GM12878 (cell line): ENCODE measurements at regions not wholly inside any gene's neighbourhood (a gene's known extent, or its start where the extent isn't known, plus 50 kb on each side); places are given as distances from the start of the nearest gene placed in this dataset.

Source experiments
- CREB1 ChIP-seq: IDR thresholded peaks from 2 replicates; pipeline ENCODE4 v1.6.1; 2012; ENCODE audit warnings: low read depth, mild to moderate bottlenecking, inconsistent platforms
- EZH2 ChIP-seq: IDR thresholded peaks from 2 replicates; pipeline ENCODE4 v1.6.1; 2012; ENCODE audit warnings: low read depth, mild to moderate bottlenecking, control low read depth, inconsistent platforms, low read length, borderline replicate concordance; ENCODE audit not compliant: control insufficient read depth
- MTA2 ChIP-seq: fragments of 450-650 bp; IDR thresholded peaks from 2 replicates; pipeline ENCODE4 v1.6.1; 2016; ENCODE audit warnings: low read depth, mild to moderate bottlenecking, moderate library complexity
- RAD21 ChIP-seq: IDR thresholded peaks from 2 replicates; pipeline ENCODE4 v1.6.1; 2011; ENCODE audit warnings: mild to moderate bottlenecking, low read depth, low read length, moderate library complexity; ENCODE audit not compliant: insufficient read depth
- SP1 ChIP-seq: IDR thresholded peaks from one replicate; pipeline ENCODE4 v1.6.1; 2011; ENCODE audit warnings: low read depth, low read length
- ZNF274 ChIP-seq: IDR thresholded peaks from one replicate; pipeline ENCODE4 v1.8.0; 2011; ENCODE audit not compliant: insufficient read length, insufficient read depth
- TF ChIP-seq, protein P1 (sequence below), 3 experiments: IDR thresholded peaks in 2 of 3; conservative IDR thresholded peaks in 1 of 3; 2 replicates each; pipeline ENCODE4 v1.5.1; 2011; ENCODE audit warnings: low read depth in 3 of 3, low read length in 3 of 3, mild to moderate bottlenecking in 3 of 3, control low read depth in 2 of 3, moderate library complexity in 2 of 3, inconsistent platforms in 1 of 3, mixed read lengths in 1 of 3; ENCODE audit not compliant: control insufficient read depth in 2 of 3, insufficient read depth in 1 of 3; ENCODE audit errors: extremely low read depth in 1 of 3
- TF ChIP-seq, protein P2 (sequence below): fragments of 450-650 bp; IDR thresholded peaks from 2 replicates; pipeline ENCODE4 v1.6.1; 2017; ENCODE audit warnings: mild to moderate bottlenecking, moderate library complexity
- TF ChIP-seq, protein P3 (sequence below): IDR thresholded peaks from 2 replicates; pipeline ENCODE4 v1.6.1; 2012; ENCODE audit warnings: low read depth, low read length, improper control_type of control experiment

DNA sequence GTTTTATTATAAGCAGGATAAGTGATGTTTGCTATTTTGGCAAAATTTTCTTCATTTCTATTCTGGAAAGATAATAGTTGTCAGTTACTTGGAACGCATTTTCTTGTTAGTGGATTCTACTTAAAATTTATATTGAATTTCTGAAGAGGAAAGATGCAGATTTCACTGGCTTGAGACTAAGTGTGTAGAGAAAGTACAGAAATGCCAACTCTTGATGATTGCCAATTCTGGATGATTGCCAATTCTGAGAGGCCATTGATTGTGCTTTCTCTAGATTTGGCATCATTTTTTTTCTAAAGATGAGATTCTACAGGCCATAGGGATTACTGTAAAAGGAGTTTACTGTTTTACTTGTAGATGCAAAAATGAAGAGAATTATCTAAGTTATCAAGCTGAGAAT, 58.9 kb upstream of the CNTN3 start:
- TF ChIP-seq, protein P1, sequence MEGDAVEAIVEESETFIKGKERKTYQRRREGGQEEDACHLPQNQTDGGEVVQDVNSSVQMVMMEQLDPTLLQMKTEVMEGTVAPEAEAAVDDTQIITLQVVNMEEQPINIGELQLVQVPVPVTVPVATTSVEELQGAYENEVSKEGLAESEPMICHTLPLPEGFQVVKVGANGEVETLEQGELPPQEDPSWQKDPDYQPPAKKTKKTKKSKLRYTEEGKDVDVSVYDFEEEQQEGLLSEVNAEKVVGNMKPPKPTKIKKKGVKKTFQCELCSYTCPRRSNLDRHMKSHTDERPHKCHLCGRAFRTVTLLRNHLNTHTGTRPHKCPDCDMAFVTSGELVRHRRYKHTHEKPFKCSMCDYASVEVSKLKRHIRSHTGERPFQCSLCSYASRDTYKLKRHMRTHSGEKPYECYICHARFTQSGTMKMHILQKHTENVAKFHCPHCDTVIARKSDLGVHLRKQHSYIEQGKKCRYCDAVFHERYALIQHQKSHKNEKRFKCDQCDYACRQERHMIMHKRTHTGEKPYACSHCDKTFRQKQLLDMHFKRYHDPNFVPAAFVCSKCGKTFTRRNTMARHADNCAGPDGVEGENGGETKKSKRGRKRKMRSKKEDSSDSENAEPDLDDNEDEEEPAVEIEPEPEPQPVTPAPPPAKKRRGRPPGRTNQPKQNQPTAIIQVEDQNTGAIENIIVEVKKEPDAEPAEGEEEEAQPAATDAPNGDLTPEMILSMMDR (IDR thresholded peaks at IDR 0.05 in 2 of 3, conservative IDR thresholded peaks at IDR 0.05 in 1 of 3; ENCODE audit: control insufficient read depth in 2 of 3, extremely low read depth in 1 of 3, insufficient read depth in 1 of 3, low read depth in 3 of 3, low read length in 3 of 3), result no peak
- TF ChIP-seq ZNF274 (no peak), RAD21 (no peak), CREB1 (no peak), EZH2 (no peak), SP1 (no peak), MTA2 (no peak)
- TF ChIP-seq, protein P2, sequence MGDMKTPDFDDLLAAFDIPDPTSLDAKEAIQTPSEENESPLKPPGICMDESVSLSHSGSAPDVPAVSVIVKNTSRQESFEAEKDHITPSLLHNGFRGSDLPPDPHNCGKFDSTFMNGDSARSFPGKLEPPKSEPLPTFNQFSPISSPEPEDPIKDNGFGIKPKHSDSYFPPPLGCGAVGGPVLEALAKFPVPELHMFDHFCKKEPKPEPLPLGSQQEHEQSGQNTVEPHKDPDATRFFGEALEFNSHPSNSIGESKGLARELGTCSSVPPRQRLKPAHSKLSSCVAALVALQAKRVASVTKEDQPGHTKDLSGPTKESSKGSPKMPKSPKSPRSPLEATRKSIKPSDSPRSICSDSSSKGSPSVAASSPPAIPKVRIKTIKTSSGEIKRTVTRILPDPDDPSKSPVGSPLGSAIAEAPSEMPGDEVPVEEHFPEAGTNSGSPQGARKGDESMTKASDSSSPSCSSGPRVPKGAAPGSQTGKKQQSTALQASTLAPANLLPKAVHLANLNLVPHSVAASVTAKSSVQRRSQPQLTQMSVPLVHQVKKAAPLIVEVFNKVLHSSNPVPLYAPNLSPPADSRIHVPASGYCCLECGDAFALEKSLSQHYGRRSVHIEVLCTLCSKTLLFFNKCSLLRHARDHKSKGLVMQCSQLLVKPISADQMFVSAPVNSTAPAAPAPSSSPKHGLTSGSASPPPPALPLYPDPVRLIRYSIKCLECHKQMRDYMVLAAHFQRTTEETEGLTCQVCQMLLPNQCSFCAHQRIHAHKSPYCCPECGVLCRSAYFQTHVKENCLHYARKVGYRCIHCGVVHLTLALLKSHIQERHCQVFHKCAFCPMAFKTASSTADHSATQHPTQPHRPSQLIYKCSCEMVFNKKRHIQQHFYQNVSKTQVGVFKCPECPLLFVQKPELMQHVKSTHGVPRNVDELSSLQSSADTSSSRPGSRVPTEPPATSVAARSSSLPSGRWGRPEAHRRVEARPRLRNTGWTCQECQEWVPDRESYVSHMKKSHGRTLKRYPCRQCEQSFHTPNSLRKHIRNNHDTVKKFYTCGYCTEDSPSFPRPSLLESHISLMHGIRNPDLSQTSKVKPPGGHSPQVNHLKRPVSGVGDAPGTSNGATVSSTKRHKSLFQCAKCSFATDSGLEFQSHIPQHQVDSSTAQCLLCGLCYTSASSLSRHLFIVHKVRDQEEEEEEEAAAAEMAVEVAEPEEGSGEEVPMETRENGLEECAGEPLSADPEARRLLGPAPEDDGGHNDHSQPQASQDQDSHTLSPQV, result no peak
- TF ChIP-seq, protein P3, sequence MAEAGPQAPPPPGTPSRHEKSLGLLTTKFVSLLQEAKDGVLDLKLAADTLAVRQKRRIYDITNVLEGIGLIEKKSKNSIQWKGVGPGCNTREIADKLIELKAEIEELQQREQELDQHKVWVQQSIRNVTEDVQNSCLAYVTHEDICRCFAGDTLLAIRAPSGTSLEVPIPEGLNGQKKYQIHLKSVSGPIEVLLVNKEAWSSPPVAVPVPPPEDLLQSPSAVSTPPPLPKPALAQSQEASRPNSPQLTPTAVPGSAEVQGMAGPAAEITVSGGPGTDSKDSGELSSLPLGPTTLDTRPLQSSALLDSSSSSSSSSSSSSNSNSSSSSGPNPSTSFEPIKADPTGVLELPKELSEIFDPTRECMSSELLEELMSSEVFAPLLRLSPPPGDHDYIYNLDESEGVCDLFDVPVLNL, result no peak
